HEK293T (cell line): ENCODE measurements at regions not wholly inside any gene's neighbourhood (a gene's known extent, or its start where the extent isn't known, plus 50 kb on each side); places are given as distances from the start of the nearest gene placed in this dataset.

ENCODE experiments used
- CTCF ChIA-PET: fragments of 350-600 bp; formaldehyde crosslinking; extraction: SDS; loops from one replicate; lab custom pipeline; 2021; ENCODE audit warnings: antibody characterized with exemption, inconsistent platforms; lab: Yijun Ruan, JAX
- POLR2A ChIA-PET: fragments of 350-600 bp; formaldehyde crosslinking; extraction: SDS; loops from one replicate; lab custom pipeline; 2020; ENCODE audit warnings: antibody characterized with exemption, inconsistent platforms; lab: Yijun Ruan, JAX
- DNase-seq: peaks from one replicate; pipeline ENCODE4 v3.0.0; 2012; ENCODE audit warnings: mixed read lengths; ENCODE audit errors: extremely low spot score
- ARNT ChIP-seq: fragments of 450-650 bp; IDR thresholded peaks from 2 replicates; pipeline ENCODE4 v1.6.1; 2017; ENCODE audit warnings: mild to moderate bottlenecking
- BHLHE40 ChIP-seq: fragments of 450-650 bp; IDR thresholded peaks from 2 replicates; pipeline ENCODE4 v1.6.1; 2016; ENCODE audit warnings: mild to moderate bottlenecking, moderate library complexity, borderline replicate concordance
- CTBP1 ChIP-seq: fragments of 450-650 bp; IDR thresholded peaks from 2 replicates; pipeline ENCODE4 v1.6.1; 2016; ENCODE audit warnings: borderline replicate concordance
- ELF4 ChIP-seq: fragments of 450-650 bp; IDR thresholded peaks from 2 replicates; pipeline ENCODE4 v1.6.1; 2017; ENCODE audit warnings: antibody characterized with exemption
- FOXA1 ChIP-seq: fragments of 450-650 bp; IDR thresholded peaks from 2 replicates; pipeline ENCODE4 v1.6.1; 2016; ENCODE audit warnings: mild to moderate bottlenecking
- FOXK2 ChIP-seq: fragments of 450-650 bp; IDR thresholded peaks from 2 replicates; pipeline ENCODE4 v1.6.1; 2016; ENCODE audit warnings: mild to moderate bottlenecking
- FOXM1 ChIP-seq: fragments of 450-650 bp; IDR thresholded peaks from 2 replicates; pipeline ENCODE4 v1.6.1; 2017; ENCODE audit warnings: mild to moderate bottlenecking, borderline replicate concordance
- HDGF ChIP-seq: fragments of 450-650 bp; IDR thresholded peaks from 2 replicates; pipeline ENCODE4 v1.6.1; 2017; ENCODE audit warnings: antibody characterized with exemption, borderline replicate concordance
- L3MBTL2 ChIP-seq: fragments of 450-650 bp; conservative IDR thresholded peaks from 2 replicates; pipeline ENCODE4 v1.6.1; 2016; ENCODE audit warnings: mild to moderate bottlenecking
- LEF1 ChIP-seq: fragments of 450-650 bp; IDR thresholded peaks from 2 replicates; pipeline ENCODE4 v1.6.1; 2017; ENCODE audit warnings: mild to moderate bottlenecking, borderline replicate concordance
- NFRKB ChIP-seq: fragments of 450-650 bp; IDR thresholded peaks from 2 replicates; pipeline ENCODE4 v1.6.1; 2016; ENCODE audit warnings: mild to moderate bottlenecking, moderate library complexity
- SP1 ChIP-seq: fragments of 450-650 bp; IDR thresholded peaks from 2 replicates; pipeline ENCODE4 v1.6.1; 2017
- SUZ12 ChIP-seq: fragments of 450-650 bp; IDR thresholded peaks from 2 replicates; pipeline ENCODE4 v1.6.1; 2016; ENCODE audit warnings: mild to moderate bottlenecking
- TARDBP ChIP-seq: fragments of 450-650 bp; IDR thresholded peaks from 2 replicates; pipeline ENCODE4 v1.6.1; 2016
- ZNF384 ChIP-seq: fragments of 450-650 bp; IDR thresholded peaks from 2 replicates; pipeline ENCODE4 v1.6.1; 2016
- TF ChIP-seq, protein P1 (sequence below): fragments of 450-650 bp; IDR thresholded peaks from 2 replicates; pipeline ENCODE4 v1.6.1; 2016

DNA sequence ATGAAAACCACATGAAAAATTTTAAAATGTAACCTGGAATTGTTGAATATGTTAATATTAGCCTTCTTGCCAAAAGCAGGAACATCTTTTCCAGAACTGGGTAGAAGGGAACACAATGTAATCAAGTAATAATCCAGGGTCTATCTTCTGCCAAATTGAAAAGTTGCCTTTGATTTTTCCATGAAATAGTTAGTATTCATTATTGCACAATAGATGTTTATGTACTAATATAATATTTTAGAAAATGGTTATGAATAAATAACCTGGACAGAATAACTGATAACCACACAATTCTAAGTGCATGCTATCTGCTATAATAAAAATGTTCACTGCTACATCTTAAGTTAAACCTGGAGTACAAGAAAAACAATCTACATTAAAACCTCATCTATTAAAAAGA, 802.3 kb downstream of the LIG4 start:
- no peak for TF ChIP-seq BHLHE40
- TF ChIP-seq FOXA1: no peak
- no peak for TF ChIP-seq CTBP1
- TF ChIP-seq ELF4: no peak

DNA sequence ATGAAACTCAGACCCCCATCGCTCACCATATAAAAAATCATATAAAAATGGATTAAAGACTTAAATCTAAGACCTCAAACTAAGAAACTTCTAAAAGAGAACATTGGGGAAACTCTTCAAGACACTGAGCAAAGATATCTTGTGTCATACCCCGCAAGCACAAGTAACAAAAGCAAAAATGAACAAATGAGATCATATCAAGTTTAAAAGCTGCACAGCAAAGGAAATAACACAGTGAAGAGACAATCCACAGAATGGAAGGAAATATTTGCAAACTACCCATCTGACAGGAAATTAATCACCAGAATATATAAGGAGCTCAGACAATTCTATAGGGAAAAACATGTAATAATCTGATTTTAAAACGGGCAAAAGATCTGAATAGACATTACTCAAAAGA, 808.3 kb downstream of the LIG4 start:
- DNase-seq: no peak
- ChIA-PET POLR2A (no interaction called here), CTCF (no interaction called here)
- TF ChIP-seq ZNF384 (no peak), BHLHE40 (no peak), ARNT (no peak), NFRKB (no peak), LEF1 (no peak), FOXK2 (no peak), HDGF (no peak), L3MBTL2 (no peak), CTBP1 (no peak), FOXM1 (no peak), TARDBP (no peak), ELF4 (no peak)
- TF ChIP-seq, protein P1, sequence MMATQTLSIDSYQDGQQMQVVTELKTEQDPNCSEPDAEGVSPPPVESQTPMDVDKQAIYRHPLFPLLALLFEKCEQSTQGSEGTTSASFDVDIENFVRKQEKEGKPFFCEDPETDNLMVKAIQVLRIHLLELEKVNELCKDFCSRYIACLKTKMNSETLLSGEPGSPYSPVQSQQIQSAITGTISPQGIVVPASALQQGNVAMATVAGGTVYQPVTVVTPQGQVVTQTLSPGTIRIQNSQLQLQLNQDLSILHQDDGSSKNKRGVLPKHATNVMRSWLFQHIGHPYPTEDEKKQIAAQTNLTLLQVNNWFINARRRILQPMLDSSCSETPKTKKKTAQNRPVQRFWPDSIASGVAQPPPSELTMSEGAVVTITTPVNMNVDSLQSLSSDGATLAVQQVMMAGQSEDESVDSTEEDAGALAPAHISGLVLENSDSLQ: no peak

More for the DNA sequence above, 802.3 kb downstream of the LIG4 start:
- no peak for DNase-seq
- ChIA-PET POLR2A (no interaction called here), CTCF (no interaction called here)

DNA sequence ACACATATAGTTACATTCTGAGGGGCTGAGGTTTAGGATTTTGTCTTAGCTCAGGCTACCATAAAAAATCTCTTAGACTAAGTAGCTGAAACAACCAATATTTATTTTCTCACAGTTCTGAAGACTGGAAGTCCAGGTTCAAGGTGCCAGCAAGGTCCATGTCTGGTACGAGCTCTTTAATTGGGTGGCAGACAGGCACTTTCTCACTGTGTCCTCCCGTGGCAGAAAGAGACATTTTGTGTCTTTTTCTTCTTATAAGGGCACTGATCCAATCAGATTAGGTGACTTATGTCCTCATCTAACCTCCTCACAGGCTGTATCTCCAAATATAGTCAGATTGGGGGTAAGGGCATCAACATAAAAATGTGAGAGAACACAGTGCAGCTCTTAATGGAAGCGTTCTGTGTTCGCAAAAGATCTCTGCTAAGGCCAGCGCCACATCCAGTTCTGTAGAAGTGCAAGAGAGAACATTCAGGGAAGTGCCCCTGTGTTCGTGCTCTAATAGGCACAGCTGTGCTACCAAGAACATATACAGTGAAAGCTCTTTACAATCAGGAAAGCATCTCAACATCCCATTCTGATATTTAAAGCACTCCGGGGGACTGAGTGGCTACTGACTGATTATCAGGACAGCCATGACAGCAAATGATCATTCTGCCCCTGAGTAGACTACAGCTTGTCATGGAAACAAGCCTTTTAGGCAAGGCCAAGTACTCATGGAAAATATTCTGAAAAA, 819.2 kb downstream of the LIG4 start:
- no peak for DNase-seq
- ChIA-PET POLR2A (no interaction called here), CTCF (interaction anchor here (0.6 kb wide), 1 partner anchor 395 kb away, joined by 5 read pairs; no protein-coding TSS in a partner anchor)
- no peak for TF ChIP-seq CTBP1
- TF ChIP-seq SUZ12: no peak
- TF ChIP-seq, protein P1: no peak
- TF ChIP-seq BHLHE40: no peak

DNA sequence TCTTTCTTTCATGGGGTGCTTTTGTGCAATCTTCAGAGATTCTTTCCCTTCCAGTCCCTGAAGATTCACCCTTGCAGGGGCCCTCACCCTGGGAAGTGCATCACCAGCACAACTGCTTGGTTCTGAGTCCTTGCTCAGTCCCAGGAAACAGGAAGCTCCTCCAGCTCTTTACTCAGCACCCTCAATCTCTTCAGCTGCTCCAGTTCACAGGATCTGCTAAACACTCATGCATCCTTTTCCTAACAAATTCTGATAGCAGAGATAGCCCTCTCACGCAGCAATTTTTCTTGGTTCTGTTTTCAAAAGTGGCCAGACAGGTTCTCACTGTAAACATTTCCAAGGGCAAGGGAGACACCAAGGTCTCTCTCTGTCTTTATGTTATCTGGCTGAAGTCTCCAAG, 823.1 kb downstream of the LIG4 start:
- DNase-seq: no peak
- ChIA-PET POLR2A (no interaction called here), CTCF (no interaction called here)
- TF ChIP-seq CTBP1: no peak
- no peak for TF ChIP-seq FOXK2
- TF ChIP-seq, protein P1: no peak
- TF ChIP-seq NFRKB: no peak
- TF ChIP-seq FOXA1: no peak
- TF ChIP-seq ZNF384: no peak
- TF ChIP-seq FOXM1: no peak

DNA sequence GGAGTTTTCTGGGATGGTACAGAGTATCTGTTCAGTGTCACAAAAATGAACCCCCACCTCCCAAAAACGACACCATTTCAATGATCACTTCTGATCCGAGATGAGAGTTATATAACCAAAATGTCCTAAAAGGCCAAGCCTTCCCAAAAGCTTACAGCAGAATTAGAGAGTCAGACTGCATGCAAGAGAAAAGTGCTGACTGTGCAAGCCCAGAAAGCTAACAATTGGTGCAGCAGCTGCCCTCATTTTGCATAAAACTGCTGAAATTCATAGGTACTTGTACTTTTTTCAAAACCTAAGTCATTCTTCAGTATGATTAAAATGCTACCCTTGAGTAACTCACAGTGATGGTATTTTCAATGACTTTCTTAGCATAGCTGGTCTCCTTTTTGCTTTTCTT, 819.6 kb upstream of the ARGLU1 start:
- CTCF ChIA-PET: no interaction called here
- no peak for TF ChIP-seq FOXK2
- TF ChIP-seq NFRKB: no peak
- no peak for TF ChIP-seq CTBP1
- no peak for TF ChIP-seq LEF1
- TF ChIP-seq, protein P1: no peak
- TF ChIP-seq BHLHE40: no peak
- TF ChIP-seq FOXM1: no peak
- TF ChIP-seq FOXA1: no peak
- no peak for TF ChIP-seq L3MBTL2
- TF ChIP-seq TARDBP: no peak
- TF ChIP-seq HDGF: no peak
- no peak for TF ChIP-seq SP1
- TF ChIP-seq ARNT: no peak
- no peak for TF ChIP-seq SUZ12
- TF ChIP-seq ELF4: no peak
- no peak for TF ChIP-seq ZNF384
- DNase-seq: no peak
- POLR2A ChIA-PET: no interaction called here

DNA sequence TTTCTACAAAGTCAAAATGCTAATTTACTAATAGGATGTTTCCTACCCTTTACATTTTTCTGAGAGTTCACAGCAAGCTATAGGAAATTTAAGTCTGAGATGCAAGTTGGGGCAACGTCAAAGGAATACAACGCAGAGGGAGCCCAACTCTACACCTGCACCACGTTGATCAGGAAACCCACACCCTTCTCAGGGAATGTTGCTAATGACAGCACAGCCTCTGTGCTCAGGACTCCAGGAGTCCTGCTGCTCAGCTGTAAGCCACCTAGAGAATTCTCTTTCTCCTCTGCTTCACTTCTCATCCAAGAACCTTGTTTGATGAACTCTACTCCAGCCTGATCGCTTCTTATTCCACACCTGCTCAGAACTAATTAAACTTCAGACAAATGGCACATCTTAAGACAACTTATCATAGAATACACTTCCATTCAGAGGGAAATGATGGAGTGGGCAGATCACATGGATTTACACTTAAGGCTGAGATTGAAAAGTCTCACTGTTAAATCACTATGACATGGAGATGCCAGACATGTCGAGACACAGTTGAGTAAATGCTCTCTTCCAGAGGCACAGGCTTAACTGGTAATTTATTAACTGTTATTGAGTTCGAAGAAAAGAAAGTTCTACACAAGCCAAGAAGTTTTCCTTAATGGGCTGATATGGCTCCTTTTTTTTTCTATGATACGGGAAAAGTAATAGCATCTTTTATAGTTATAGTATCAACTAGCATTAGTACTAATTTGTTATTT, 811.6 kb upstream of the ARGLU1 start:
- TF ChIP-seq TARDBP: no peak
- no peak for TF ChIP-seq HDGF
- TF ChIP-seq FOXM1: no peak
- TF ChIP-seq LEF1: no peak
- no peak for TF ChIP-seq BHLHE40
- no peak for TF ChIP-seq ZNF384
- TF ChIP-seq L3MBTL2: no peak
- ChIA-PET CTCF (no interaction called here), POLR2A (no interaction called here)
- no peak for DNase-seq
